Right lobe of liver (tissue), 6 donors: ENCODE measurements at regions not wholly inside any gene's neighbourhood (a gene's known extent, or its start where the extent isn't known, plus 50 kb on each side); places are given as distances from the start of the nearest gene placed in this dataset.

Experiments
- ATAC-seq, 4 donors: fragments of 200-7000 bp; cut with Tn5 transposase; one replicate each; pipeline ENCODE4 v1.9.1; 2020; ENCODE audit warnings: mild to moderate bottlenecking in 4 of 4, moderate library complexity in 4 of 4
- DNase-seq, 3 donors: peaks; one replicate each; pipeline ENCODE4 v3.0.0-alpha.2; 2020
- H3K27ac ChIP-seq, 3 donors: fragments of 200-600 bp; one replicate each; pipeline ENCODE4 v1.8.0; 2022
- H3K27me3 ChIP-seq, 2 donors: fragments of 200-600 bp; one replicate each; pipeline ENCODE4 v1.8.0; 2022
- H3K36me3 ChIP-seq, 4 donors: fragments of 200-600 bp; sonication (generic) in 1 of 4; one replicate each; pipeline versions ENCODE4 v1.5.1 to v1.8.0; 2017 to 2022; ENCODE audit warnings: control low read depth in 1 of 4
- H3K4me1 ChIP-seq, 4 donors: fragments of 200-600 bp; sonication (generic) in 1 of 4; one replicate each; pipeline versions ENCODE4 v1.5.1 to v1.8.0; 2017 to 2022; ENCODE audit warnings: control low read depth in 1 of 4
- H3K4me3 ChIP-seq, 3 donors: fragments of 200-600 bp; one replicate each; pipeline ENCODE4 v1.8.0; 2022
- H3K9me3 ChIP-seq, 4 donors: fragments of 200-600 bp; sonication (generic) in 1 of 4; one replicate each; pipeline versions ENCODE4 v1.5.1 to v1.8.0; 2017 to 2022; ENCODE audit warnings: control low read depth in 1 of 4
- POLR2A ChIP-seq: fragments of 450-650 bp; IDR thresholded peaks from one replicate; pipeline ENCODE4 v1.6.1; 2017; ENCODE audit warnings: antibody characterized with exemption, mild to moderate bottlenecking
- WGBS: methylation state at CpG from one replicate; pipeline ENCODE4 v1.1.6; 2018; ENCODE audit warnings: low coverage, low lambda C conversion rate; ENCODE audit not compliant: insufficient coverage; ENCODE audit errors: missing lambda C conversion rate; 5-methylcytosine and 5-hydroxymethylcytosine counted together
- intact Hi-C, 2 donors: fragments of 100-400 bp; cut with DNase I; formaldehyde crosslinking; loops; one replicate each; pipeline versions ENCODE4 v1.11.2 to v1.14.1; 2022
- TF ChIP-seq, protein P1 (sequence below), 4 donors: fragments of 200-600 bp in 3 of 4; fragments of 450-650 bp in 1 of 4; IDR thresholded peaks; one replicate each; pipeline versions ENCODE4 v1.5.1 to v1.8.0; 2016 to 2022; ENCODE audit warnings: antibody characterized with exemption in 4 of 4, mild to moderate bottlenecking in 2 of 4
- donor health status: DM: no; HTN: yes; CAD: no.
- donor health status: DM: no; HTN: no; CAD: no.
- donor health status: DM: no; HTN: no; CAD: no.
- donor health status: DM: no; HTN: yes; CAD: no.
- donor health status: DM: no; HTN: yes; CAD: no.

DNA sequence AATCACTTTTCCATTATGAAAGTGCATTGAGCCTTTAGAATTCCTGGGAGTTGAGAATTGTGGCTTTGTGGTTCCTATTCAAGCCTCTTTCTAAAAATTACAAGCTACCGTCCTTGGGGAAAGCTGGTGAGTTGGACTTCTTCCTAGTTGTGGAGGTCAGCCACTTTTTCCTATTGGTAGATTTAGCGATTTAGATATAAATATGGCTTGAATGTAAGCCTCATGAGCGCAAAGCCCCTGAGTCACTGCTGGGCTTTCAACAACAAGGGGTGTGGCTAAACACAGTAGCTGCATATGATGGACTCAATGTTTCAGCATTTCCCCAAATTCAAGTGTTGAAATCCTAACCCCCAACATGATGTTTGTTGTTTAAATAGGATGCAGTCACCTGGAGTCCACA is 150.0 kb upstream of the IGFBP3 start:
- Histone ChIP-seq H3K4me3 (no peak overlapping the region), H3K27me3 (no peaks in the 10 kb centered on the region), H3K36me3 (no peaks in the 10 kb centered on the region), H3K4me1 (no peaks in the 10 kb centered on the region), H3K9me3 (no peaks in the 10 kb centered on the region), H3K27ac (no peak overlapping the region)
- no peak for ATAC-seq
- TF ChIP-seq, protein P1, sequence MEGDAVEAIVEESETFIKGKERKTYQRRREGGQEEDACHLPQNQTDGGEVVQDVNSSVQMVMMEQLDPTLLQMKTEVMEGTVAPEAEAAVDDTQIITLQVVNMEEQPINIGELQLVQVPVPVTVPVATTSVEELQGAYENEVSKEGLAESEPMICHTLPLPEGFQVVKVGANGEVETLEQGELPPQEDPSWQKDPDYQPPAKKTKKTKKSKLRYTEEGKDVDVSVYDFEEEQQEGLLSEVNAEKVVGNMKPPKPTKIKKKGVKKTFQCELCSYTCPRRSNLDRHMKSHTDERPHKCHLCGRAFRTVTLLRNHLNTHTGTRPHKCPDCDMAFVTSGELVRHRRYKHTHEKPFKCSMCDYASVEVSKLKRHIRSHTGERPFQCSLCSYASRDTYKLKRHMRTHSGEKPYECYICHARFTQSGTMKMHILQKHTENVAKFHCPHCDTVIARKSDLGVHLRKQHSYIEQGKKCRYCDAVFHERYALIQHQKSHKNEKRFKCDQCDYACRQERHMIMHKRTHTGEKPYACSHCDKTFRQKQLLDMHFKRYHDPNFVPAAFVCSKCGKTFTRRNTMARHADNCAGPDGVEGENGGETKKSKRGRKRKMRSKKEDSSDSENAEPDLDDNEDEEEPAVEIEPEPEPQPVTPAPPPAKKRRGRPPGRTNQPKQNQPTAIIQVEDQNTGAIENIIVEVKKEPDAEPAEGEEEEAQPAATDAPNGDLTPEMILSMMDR (IDR thresholded peaks at IDR 0.05): no peak
- no peak for TF ChIP-seq POLR2A
- no peak for DNase-seq
- intact Hi-C loops: no loop called here
- 78% methylated on average over 3 of the region's 3 CpGs for WGBS

- H3K4me3 ChIP-seq: no peak overlapping the region
- 48% methylated on average over 2 of the region's 2 CpGs for WGBS
- TF ChIP-seq POLR2A: no peak
- TF ChIP-seq, protein P1 (IDR thresholded peaks at IDR 0.05): no peak
- H3K9me3 ChIP-seq: no peaks in the 10 kb centered on the region
- intact Hi-C loops: no loop called here
- H3K27ac ChIP-seq: no peak overlapping the region
- H3K36me3 ChIP-seq: no peaks in the 10 kb centered on the region
- DNase-seq: no peak
- no peak for ATAC-seq
- no peaks in the 10 kb centered on the region for H3K4me1 ChIP-seq
- H3K27me3 ChIP-seq: no peaks in the 10 kb centered on the region
Measured at GRCh38 chr7:46068159-46068558, 147.1 kb upstream of the IGFBP3 start.

- Histone ChIP-seq H3K9me3 (no peaks in the 10 kb centered on the region), H3K4me1 (no peaks in the 10 kb centered on the region), H3K27me3 (no peaks in the 10 kb centered on the region), H3K27ac (no peak overlapping the region), H3K4me3 (no peak overlapping the region), H3K36me3 (no peaks in the 10 kb centered on the region)
- WGBS: 72% methylated on average over 5 of the region's 7 CpGs
- DNase-seq (no peak), ATAC-seq (peak in 3 of 4 donors; percentile 15 to 51 (median 36))
- TF ChIP-seq, protein P1 (IDR thresholded peaks at IDR 0.05): no peak
- intact Hi-C loops: no loop called here
Measured at GRCh38 chr7:46059308-46060020, 138.4 kb upstream of the IGFBP3 start.

GRCh38 chr7:46058086-46058823 is 137.2 kb upstream of the IGFBP3 start:
- ATAC-seq: no peak
- intact Hi-C loops: no loop called here
- no peaks in the 10 kb centered on the region for H3K4me1 ChIP-seq
- H3K4me3 ChIP-seq: no peak overlapping the region
- no peak overlapping the region for H3K27ac ChIP-seq
- H3K9me3 ChIP-seq: no peaks in the 10 kb centered on the region
- TF ChIP-seq, protein P1 (IDR thresholded peaks at IDR 0.05): no peak
- no peak for TF ChIP-seq POLR2A
- H3K27me3 ChIP-seq: no peaks in the 10 kb centered on the region
- no peaks in the 10 kb centered on the region for H3K36me3 ChIP-seq
- DNase-seq: no peak
- WGBS: 71% methylated on average over 2 of the region's 4 CpGs
